Neural progenitor cell (in vitro differentiated cells): ENCODE measurements at regions not wholly inside any gene's neighbourhood (a gene's known extent, or its start where the extent isn't known, plus 50 kb on each side); places are given as distances from the start of the nearest gene placed in this dataset.

Experiments
- DNase-seq: peaks from one replicate; pipeline ENCODE4 v3.0.0-alpha.2; 2016; ENCODE audit warnings: low spot score
- H2AFZ ChIP-seq: fragments of 200-600 bp; sonication (generic); replicated peaks from 2 replicates; pipeline ENCODE4 v1.6.1; 2016; ENCODE audit warnings: antibody characterized with exemption
- H3F3A ChIP-seq: fragments of 200-600 bp; sonication (generic); 2 replicates; pipeline ENCODE4 v1.6.1; 2016; ENCODE audit warnings: antibody characterized with exemption, low read depth
- H3K27ac ChIP-seq: fragments of 200-600 bp; sonication (generic); 2 replicates; pipeline ENCODE4 v1.5.1; 2016; ENCODE audit warnings: mild to moderate bottlenecking
- H3K27me3 ChIP-seq: fragments of 200-600 bp; sonication (generic); 2 replicates; pipeline ENCODE4 v1.6.1; 2016; ENCODE audit warnings: mild to moderate bottlenecking, moderate library complexity
- H3K36me3 ChIP-seq: fragments of 200-600 bp; sonication (generic); 2 replicates; pipeline ENCODE4 v1.5.1; 2016
- H3K4me1 ChIP-seq: fragments of 200-600 bp; sonication (generic); 2 replicates; pipeline ENCODE4 v1.6.1; 2016; ENCODE audit warnings: mixed run types
- H3K4me2 ChIP-seq: fragments of 200-600 bp; sonication (generic); 2 replicates; pipeline ENCODE4 v1.6.1; 2016
- H3K4me3 ChIP-seq: fragments of 200-600 bp; sonication (generic); 2 replicates; pipeline ENCODE4 v1.5.1; 2016
- H3K79me2 ChIP-seq: fragments of 200-600 bp; sonication (generic); 2 replicates; pipeline ENCODE4 v1.6.1; 2016; ENCODE audit warnings: low read depth
- H3K9ac ChIP-seq: fragments of 200-600 bp; sonication (generic); 2 replicates; pipeline ENCODE4 v1.6.1; 2016
- H3K9me3 ChIP-seq: fragments of 200-600 bp; sonication (generic); 2 replicates; pipeline ENCODE4 v1.5.1; 2016; ENCODE audit warnings: low read depth
- H4K20me1 ChIP-seq: fragments of 200-600 bp; sonication (generic); 2 replicates; pipeline ENCODE4 v1.6.1; 2016; ENCODE audit warnings: low read depth
- H3K27ac Mint-ChIP-seq: 3 replicates; pipeline ENCODE4 v1.8.0; 2021; ENCODE audit warnings: mixed read lengths
- H3K27me3 Mint-ChIP-seq: 2 replicates; pipeline ENCODE4 v1.8.0; 2022; ENCODE audit warnings: low read depth, mild to moderate bottlenecking, inconsistent platforms, moderate library complexity, mixed read lengths; ENCODE audit not compliant: insufficient read depth
- H3K36me3 Mint-ChIP-seq: 3 replicates; pipeline ENCODE4 v1.8.0; 2021; ENCODE audit warnings: mixed read lengths
- H3K4me1 Mint-ChIP-seq: 3 replicates; pipeline ENCODE4 v1.8.0; 2021; ENCODE audit warnings: mixed read lengths
- H3K4me3 Mint-ChIP-seq: 3 replicates; pipeline ENCODE4 v1.8.0; 2021; ENCODE audit warnings: mild to moderate bottlenecking, moderate library complexity, mixed read lengths
- H3K9me3 Mint-ChIP-seq: 3 replicates; pipeline ENCODE4 v1.8.0; 2020; ENCODE audit warnings: mixed read lengths
- EZH2 ChIP-seq: fragments of 200-600 bp; sonication (generic); IDR thresholded peaks from 2 replicates; pipeline ENCODE4 v1.6.1; 2017; ENCODE audit warnings: antibody characterized with exemption, mild to moderate bottlenecking, moderate library complexity
- EZH2phosphoT487 ChIP-seq: fragments of 200-600 bp; sonication (generic); IDR thresholded peaks from 2 replicates; pipeline ENCODE4 v1.6.1; 2017; ENCODE audit warnings: antibody characterized with exemption
- TF ChIP-seq, protein P1 (sequence below): fragments of 200-600 bp; sonication (generic); IDR thresholded peaks from 2 replicates; pipeline ENCODE4 v1.5.1; 2017; ENCODE audit warnings: antibody characterized with exemption, mild to moderate bottlenecking

DNA sequence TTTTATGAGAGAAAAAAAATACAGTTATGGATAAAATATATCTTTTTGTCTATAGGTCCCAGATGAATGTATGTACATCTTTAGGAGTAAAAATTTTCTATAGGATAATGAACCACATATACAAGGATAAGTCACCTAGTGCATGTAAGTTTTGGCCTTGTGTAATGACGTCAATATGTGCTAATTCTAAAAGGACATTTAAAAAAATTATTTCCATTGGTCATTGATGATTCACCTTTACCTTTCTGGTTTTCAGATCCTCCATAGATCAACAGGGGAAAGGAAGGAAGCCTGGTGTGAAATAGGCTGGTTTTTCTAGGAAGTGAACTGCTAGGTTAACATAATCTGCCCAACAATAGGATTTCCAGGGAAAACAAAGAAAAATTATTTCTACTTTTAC is 684.3 kb upstream of the SOX9 start:
- Histone ChIP-seq H3K9me3 (no peaks in the 10 kb centered on the region), H3K27ac (no peak overlapping the region), H3K4me1 (no peaks in the 10 kb centered on the region), H3K79me2 (no peaks in the 10 kb centered on the region), H4K20me1 (no peaks in the 10 kb centered on the region), H3F3A (no peaks in the 10 kb centered on the region), H3K9ac (no peak overlapping the region), H3K4me2 (no peak overlapping the region), H2AFZ (no peak overlapping the region), H3K36me3 (no peaks in the 10 kb centered on the region), H3K4me3 (no peak overlapping the region), H3K27me3 (no peaks in the 10 kb centered on the region)
- Mint-ChIP-seq H3K4me3 (no peak overlapping the region), H3K27me3 (no peaks in the 10 kb centered on the region), H3K4me1 (peaks cover 14% of the 10 kb centered on the region), H3K27ac (no peak overlapping the region), H3K36me3 (no peaks in the 10 kb centered on the region), H3K9me3 (no peaks in the 10 kb centered on the region)
- TF ChIP-seq, protein P1, sequence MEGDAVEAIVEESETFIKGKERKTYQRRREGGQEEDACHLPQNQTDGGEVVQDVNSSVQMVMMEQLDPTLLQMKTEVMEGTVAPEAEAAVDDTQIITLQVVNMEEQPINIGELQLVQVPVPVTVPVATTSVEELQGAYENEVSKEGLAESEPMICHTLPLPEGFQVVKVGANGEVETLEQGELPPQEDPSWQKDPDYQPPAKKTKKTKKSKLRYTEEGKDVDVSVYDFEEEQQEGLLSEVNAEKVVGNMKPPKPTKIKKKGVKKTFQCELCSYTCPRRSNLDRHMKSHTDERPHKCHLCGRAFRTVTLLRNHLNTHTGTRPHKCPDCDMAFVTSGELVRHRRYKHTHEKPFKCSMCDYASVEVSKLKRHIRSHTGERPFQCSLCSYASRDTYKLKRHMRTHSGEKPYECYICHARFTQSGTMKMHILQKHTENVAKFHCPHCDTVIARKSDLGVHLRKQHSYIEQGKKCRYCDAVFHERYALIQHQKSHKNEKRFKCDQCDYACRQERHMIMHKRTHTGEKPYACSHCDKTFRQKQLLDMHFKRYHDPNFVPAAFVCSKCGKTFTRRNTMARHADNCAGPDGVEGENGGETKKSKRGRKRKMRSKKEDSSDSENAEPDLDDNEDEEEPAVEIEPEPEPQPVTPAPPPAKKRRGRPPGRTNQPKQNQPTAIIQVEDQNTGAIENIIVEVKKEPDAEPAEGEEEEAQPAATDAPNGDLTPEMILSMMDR: no peak
- TF ChIP-seq EZH2: no peak
- TF ChIP-seq EZH2phosphoT487: no peak
- DNase-seq: no peak

DNA sequence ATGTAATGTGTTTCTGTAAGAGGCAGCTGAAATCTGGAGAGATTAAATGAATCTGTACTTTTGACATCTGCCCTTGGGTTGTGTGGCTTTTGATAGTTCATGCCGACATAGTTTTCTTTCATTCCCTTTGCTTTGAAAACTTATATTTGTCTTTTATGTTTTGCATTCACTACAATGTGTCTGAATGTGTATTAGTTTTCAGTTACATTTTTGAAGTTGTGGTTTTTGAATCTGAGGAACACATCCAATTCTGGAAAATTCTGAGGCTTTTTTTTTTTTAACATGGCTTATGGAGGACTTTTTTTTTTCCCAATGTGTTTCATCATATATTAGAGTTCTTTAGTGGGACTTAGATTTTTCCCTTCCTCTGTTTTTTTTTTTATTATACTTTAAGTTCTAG is 683.7 kb upstream of the SOX9 start:
- Histone ChIP-seq H3K4me1 (no peaks in the 10 kb centered on the region), H3K4me3 (no peak overlapping the region), H3K79me2 (no peaks in the 10 kb centered on the region), H3F3A (no peaks in the 10 kb centered on the region), H2AFZ (no peak overlapping the region), H3K4me2 (no peak overlapping the region), H3K36me3 (no peaks in the 10 kb centered on the region), H3K9ac (no peak overlapping the region), H4K20me1 (no peaks in the 10 kb centered on the region), H3K27ac (no peak overlapping the region), H3K27me3 (no peaks in the 10 kb centered on the region), H3K9me3 (no peaks in the 10 kb centered on the region)
- Mint-ChIP-seq H3K4me1 (peaks cover 14% of the 10 kb centered on the region), H3K4me3 (no peak overlapping the region), H3K36me3 (no peaks in the 10 kb centered on the region), H3K27ac (no peak overlapping the region), H3K9me3 (no peaks in the 10 kb centered on the region), H3K27me3 (no peaks in the 10 kb centered on the region)
- DNase-seq: no peak
- TF ChIP-seq, protein P1: no peak
- TF ChIP-seq EZH2 (no peak), EZH2phosphoT487 (no peak)

DNA sequence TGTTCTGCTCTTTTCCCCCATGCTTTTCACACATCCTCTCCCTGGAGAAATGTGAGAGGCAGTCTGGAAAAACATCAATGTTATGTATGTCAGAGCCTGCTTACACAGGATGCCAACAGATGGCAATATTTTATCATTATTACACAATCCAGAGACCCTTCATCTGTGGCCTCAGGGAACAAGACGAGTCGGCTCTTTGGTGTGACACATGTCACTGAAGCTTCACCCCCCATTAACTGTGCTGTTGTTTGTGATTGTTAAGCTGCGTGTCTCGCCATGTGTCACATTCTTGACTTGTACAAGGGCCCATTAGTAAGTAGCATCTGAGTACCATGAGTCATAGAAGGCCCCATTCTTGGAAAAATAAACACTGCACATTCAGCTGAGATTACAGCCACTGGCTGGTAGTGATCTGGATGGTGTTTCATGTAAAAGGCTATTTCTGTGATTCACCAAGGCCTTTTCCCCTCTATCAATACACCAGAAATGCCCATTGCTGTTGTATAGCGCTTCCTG is 682.1 kb upstream of the SOX9 start:
- Histone ChIP-seq H3K79me2 (no peaks in the 10 kb centered on the region), H3K27ac (no peak overlapping the region), H3K36me3 (no peaks in the 10 kb centered on the region), H3K4me2 (no peak overlapping the region), H3K4me1 (no peaks in the 10 kb centered on the region), H3K4me3 (no peak overlapping the region), H4K20me1 (no peaks in the 10 kb centered on the region), H2AFZ (no peak overlapping the region), H3K27me3 (no peaks in the 10 kb centered on the region), H3K9me3 (no peaks in the 10 kb centered on the region), H3F3A (no peaks in the 10 kb centered on the region), H3K9ac (no peak overlapping the region)
- Mint-ChIP-seq H3K4me1 (peaks cover 14% of the 10 kb centered on the region), H3K27ac (no peak overlapping the region), H3K4me3 (no peak overlapping the region), H3K27me3 (no peaks in the 10 kb centered on the region), H3K36me3 (no peaks in the 10 kb centered on the region), H3K9me3 (no peaks in the 10 kb centered on the region)
- no peak for DNase-seq
- no peak for TF ChIP-seq EZH2phosphoT487
- TF ChIP-seq, protein P1: no peak
- no peak for TF ChIP-seq EZH2
